Anterior cingulate cortex (tissue), 58 donors: ENCODE measurements at regions not wholly inside any gene's neighbourhood (a gene's known extent, or its start where the extent isn't known, plus 50 kb on each side); places are given as distances from the start of the nearest gene placed in this dataset.

Source experiments
- DNase-seq, 58 donors: peaks; one replicate each; lab custom pipeline; 2025; lab: John Stamatoyannopoulos, UW

DNA sequence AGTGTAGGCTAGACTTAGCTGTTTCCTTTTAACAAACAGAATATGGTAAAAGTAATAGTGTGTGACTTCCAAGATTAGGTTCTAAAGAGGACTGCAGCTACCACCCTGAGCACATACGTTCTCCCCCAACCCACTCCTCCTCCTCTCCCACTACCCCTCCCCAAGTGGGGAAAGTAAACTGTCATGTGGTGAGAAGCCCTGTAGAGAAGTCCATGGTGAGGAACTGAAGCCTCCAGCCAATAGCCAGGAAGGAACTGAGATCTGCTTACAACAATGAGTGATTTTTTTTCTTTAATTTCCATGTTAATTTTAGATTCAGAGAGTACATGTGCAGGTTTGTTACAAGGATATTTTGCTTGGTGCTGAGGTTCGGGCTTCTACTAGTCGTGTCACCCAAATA is 57.0 kb upstream of the EGLN3 start:
- DNase-seq: no peak

DNA sequence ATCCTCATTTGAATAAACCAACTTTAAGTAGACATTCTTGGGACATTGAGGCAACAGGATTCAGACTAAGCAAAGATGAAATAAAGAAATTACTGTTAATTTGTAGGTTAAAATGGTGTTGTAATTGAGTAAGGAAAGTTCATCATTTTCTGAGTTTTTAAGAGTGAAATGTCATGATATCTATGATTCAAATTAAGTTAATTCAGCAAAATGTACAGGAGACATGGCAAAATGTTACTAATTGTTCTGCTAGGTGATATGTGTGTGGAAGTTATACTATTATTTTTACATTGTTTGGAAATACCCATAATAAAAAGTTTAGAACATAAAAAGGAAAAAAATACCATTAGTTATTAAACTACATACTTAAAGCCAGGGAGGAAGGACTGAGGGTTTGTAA is 55.0 kb upstream of the EGLN3 start:
- DNase-seq: no peak

DNA sequence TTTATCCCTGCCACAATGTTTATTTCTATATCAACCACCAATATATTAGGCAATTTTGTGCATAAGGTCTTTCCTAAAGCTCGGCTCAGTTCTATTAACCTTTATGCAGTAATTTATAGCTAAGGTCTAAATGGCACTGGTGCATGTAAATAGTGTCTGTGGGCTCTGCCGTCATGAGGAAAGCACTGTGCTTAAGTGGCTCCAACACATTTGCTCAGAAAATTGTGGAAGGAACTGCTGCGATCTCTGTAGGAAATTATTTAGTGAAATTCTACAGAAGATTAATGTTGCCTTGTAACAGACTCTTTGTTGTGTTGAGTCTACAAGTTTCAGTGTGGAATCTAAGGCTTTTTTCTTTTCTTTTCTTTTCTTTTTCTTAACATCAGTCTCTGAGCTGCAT is 54.0 kb upstream of the EGLN3 start:
- DNase-seq: no peak

DNA sequence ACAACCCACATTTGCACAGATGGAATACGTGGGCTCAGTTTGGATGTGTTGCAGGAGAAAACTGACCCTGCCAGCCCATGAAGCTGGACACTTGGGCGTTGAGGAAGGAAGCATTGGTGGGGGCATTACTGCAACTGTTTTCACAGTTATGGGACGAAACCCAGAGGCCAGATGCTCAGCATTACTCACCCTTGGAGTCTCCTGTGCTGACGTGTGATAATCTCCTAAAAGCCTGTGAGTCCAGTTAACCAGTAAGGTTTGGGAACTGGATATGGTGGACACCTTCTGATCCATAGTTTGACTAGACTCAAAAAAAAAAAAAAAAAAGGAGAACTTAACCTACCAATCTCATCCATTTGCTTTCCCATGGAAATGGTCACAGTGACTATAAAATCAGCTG is 52.8 kb upstream of the EGLN3 start:
- no peak for DNase-seq

DNA sequence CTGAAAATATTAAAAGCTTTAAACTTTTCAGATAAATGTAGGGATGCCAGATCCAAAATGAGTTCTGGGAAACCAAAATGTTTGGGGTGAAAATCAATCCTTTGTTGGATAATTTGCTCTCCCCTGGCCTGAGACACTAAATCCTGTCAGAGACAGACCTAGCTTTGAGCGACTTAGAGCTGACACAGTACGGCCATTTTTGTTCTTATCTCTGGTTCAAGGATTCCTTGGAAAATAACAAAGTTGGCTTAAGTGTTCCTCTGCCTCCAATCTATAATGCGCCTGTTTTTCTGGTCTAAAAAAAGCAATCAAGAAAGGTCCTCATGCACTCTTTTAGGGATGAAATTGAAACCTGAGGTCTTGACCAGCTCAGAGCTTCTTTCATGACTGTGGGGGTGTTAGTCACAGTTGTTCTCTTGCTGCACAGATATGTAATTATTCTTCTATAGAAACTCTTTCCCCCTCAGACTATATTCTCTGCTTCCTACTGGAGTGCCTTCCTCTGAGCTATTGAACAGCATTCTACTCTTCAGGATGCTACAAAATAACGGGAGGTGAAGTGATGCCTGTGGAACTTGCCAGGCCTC is 52.3 kb upstream of the EGLN3 start:
- no peak for DNase-seq
